ENCODE measurements at regions not wholly inside any gene's neighbourhood (a gene's known extent, or its start where the extent isn't known, plus 50 kb on each side); places are given as distances from the start of the nearest gene placed in this dataset.

DNA sequence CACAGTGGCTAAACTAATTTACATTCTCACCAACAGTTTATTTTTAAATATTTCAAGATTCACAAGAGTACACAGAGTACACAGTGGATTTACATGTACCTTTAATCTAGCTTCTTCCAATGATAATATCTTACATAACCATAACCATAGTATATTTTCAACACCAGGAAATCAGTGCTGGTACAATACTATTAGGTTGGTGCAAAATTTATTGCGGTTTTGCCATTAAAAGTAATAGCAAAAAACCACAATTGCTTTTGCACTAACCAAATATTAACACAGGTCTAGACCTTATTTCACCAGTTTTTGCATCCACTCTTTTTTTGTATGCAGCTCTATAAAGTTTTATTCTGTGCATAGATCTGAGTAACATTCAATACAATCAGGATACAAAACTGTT, 163.0 kb downstream of the SCG2 start:
- TF ChIP-seq, protein P1, sequence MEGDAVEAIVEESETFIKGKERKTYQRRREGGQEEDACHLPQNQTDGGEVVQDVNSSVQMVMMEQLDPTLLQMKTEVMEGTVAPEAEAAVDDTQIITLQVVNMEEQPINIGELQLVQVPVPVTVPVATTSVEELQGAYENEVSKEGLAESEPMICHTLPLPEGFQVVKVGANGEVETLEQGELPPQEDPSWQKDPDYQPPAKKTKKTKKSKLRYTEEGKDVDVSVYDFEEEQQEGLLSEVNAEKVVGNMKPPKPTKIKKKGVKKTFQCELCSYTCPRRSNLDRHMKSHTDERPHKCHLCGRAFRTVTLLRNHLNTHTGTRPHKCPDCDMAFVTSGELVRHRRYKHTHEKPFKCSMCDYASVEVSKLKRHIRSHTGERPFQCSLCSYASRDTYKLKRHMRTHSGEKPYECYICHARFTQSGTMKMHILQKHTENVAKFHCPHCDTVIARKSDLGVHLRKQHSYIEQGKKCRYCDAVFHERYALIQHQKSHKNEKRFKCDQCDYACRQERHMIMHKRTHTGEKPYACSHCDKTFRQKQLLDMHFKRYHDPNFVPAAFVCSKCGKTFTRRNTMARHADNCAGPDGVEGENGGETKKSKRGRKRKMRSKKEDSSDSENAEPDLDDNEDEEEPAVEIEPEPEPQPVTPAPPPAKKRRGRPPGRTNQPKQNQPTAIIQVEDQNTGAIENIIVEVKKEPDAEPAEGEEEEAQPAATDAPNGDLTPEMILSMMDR (IDR thresholded peaks at IDR 0.05; ENCODE audit: control extremely low read depth in 1 of 3, insufficient read depth in 1 of 3, low read depth in 1 of 3, low read length in 3 of 3), result no peak
- no peak for TF ChIP-seq SIN3A (conservative IDR thresholded peaks at IDR 0.05 in 1 of 2, IDR thresholded peaks at IDR 0.05 in 1 of 2; ENCODE audit: low read depth in 1 of 2, low read length in 2 of 2)
- no peak for TF ChIP-seq YY1 (IDR thresholded peaks at IDR 0.05; ENCODE audit: low read depth, low read length)
- TF ChIP-seq ASH2L (IDR thresholded peaks at IDR 0.05; ENCODE audit: low read length), result no peak
- TF ChIP-seq CREB1 (IDR thresholded peaks at IDR 0.05), result no peak
- TF ChIP-seq TAF1 (IDR thresholded peaks at IDR 0.05; ENCODE audit: low read depth, low read length), result no peak
- TF ChIP-seq POLR2A (IDR thresholded peaks at IDR 0.05; ENCODE audit: control extremely low read depth in 1 of 2, low read depth in 2 of 2, low read length in 2 of 2), result no peak
- TF ChIP-seq RNF2 (IDR thresholded peaks at IDR 0.05; ENCODE audit: borderline replicate concordance, low read depth, low read length, missing control alignments, poor library complexity, severe bottlenecking), result no peak
- TF ChIP-seq SP2 (IDR thresholded peaks at IDR 0.05; ENCODE audit: low read length), result no peak
- no peak for TF ChIP-seq JUN (IDR thresholded peaks at IDR 0.05; ENCODE audit: low read depth, low read length)
- TF ChIP-seq ZNF274 (IDR thresholded peaks at IDR 0.05; ENCODE audit: borderline replicate concordance, extremely low read depth, low read length), result no peak
- no peak for TF ChIP-seq RAD21 (IDR thresholded peaks at IDR 0.05 in 1 of 2, conservative IDR thresholded peaks at IDR 0.05 in 1 of 2; ENCODE audit: low read depth in 2 of 2, low read length in 2 of 2)

Data from H1 (cell line).